ENCODE measurements at regions not wholly inside any gene's neighbourhood (a gene's known extent, or its start where the extent isn't known, plus 50 kb on each side); places are given as distances from the start of the nearest gene placed in this dataset.

DNA sequence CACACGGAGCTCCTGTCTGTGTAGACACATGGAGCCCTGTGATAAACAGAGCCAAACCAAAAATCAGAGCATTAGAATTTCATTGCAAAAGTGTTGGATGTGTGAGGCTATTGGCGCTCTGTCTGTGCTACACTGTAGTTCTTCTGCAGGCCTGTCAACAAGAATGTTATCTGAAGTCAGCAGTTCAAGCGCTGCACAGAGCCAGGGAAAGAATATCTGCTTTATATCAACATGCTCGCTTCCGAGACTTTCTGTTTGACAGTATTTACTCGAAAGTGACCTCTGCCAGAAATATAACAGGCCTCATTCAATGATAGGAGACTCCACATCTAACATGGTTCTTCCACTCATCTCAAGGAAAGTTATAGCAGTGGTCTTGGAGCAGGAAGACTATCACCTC, 118.3 kb downstream of the CCER1 start:
- no peak overlapping the region for H3K27ac ChIP-seq (ENCODE audit: insufficient read depth, low read length)
- peak in 1 of 2 donors; percentile 11 for DNase-seq (ENCODE audit: low read depth in 2 of 2)
- H3K4me3 ChIP-seq (replicated peaks in 1 of 4; ENCODE audit: control extremely low read depth in 1 of 4, insufficient read depth in 1 of 4, low read depth in 3 of 4, low read length in 4 of 4): no peak overlapping the region
- no peaks in the 10 kb centered on the region for H3K9me3 ChIP-seq (ENCODE audit: control insufficient read depth, insufficient read depth, low read depth, low read length)
- H3K9ac ChIP-seq (ENCODE audit: insufficient read depth, low read length): no peak overlapping the region
- H3K4me1 ChIP-seq (ENCODE audit: control insufficient read depth, extremely low read depth, insufficient read depth, low read length): no peaks in the 10 kb centered on the region
- H3K36me3 ChIP-seq (ENCODE audit: control insufficient read depth, insufficient read depth, low read length): no peaks in the 10 kb centered on the region
- no peaks in the 10 kb centered on the region for H4K20me1 ChIP-seq (ENCODE audit: control insufficient read depth, extremely low read depth, insufficient read depth, low read length)
- H3K4me2 ChIP-seq (ENCODE audit: extremely low read depth, insufficient read depth, low read length): no peak overlapping the region
- H3K27me3 ChIP-seq (ENCODE audit: control insufficient read depth, insufficient read depth, low read length): no peaks in the 10 kb centered on the region
- TF ChIP-seq EZH2 (IDR thresholded peaks at IDR 0.05; ENCODE audit: low read length, missing control alignments): no peak
- TF ChIP-seq, protein P1, sequence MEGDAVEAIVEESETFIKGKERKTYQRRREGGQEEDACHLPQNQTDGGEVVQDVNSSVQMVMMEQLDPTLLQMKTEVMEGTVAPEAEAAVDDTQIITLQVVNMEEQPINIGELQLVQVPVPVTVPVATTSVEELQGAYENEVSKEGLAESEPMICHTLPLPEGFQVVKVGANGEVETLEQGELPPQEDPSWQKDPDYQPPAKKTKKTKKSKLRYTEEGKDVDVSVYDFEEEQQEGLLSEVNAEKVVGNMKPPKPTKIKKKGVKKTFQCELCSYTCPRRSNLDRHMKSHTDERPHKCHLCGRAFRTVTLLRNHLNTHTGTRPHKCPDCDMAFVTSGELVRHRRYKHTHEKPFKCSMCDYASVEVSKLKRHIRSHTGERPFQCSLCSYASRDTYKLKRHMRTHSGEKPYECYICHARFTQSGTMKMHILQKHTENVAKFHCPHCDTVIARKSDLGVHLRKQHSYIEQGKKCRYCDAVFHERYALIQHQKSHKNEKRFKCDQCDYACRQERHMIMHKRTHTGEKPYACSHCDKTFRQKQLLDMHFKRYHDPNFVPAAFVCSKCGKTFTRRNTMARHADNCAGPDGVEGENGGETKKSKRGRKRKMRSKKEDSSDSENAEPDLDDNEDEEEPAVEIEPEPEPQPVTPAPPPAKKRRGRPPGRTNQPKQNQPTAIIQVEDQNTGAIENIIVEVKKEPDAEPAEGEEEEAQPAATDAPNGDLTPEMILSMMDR (conservative IDR thresholded peaks at IDR 0.05 in 1 of 2, IDR thresholded peaks at IDR 0.05 in 1 of 2; ENCODE audit: low read depth in 1 of 2, low read length in 2 of 2): no peak
- no peaks in the 10 kb centered on the region for H3K79me2 ChIP-seq (ENCODE audit: control insufficient read depth, insufficient read depth, low read length)
- H2AFZ ChIP-seq (ENCODE audit: low read length): peak overlapping the region; percentile 75

DNA sequence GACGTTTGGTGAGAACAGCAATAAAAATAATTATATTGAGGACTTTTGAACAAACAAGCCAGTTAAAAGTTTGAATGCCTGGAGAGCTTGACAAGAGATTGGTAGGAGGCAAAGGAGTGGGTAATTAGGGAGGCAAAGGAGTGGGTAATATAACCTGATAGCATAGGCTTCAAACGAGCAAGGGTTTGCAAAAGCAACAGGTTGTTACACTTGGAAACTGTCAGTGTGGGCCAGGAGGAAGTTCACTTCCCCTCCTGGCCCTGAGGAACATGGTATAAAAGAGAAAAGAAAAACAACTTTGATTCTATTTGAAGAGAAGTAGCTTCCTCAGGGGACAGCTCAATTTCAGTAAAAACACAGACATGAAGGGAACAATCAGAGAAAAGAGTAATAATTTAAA, 121.7 kb downstream of the CCER1 start:
- TF ChIP-seq, protein P1 (conservative IDR thresholded peaks at IDR 0.05 in 1 of 2, IDR thresholded peaks at IDR 0.05 in 1 of 2; ENCODE audit: low read depth in 1 of 2, low read length in 2 of 2): no peak
- TF ChIP-seq EZH2 (IDR thresholded peaks at IDR 0.05; ENCODE audit: low read length, missing control alignments): no peak
- DNase-seq (ENCODE audit: low read depth in 2 of 2): no peak
- Histone ChIP-seq H3K79me2 (ENCODE audit: control insufficient read depth, insufficient read depth, low read length) (no peaks in the 10 kb centered on the region), H3K4me1 (ENCODE audit: control insufficient read depth, extremely low read depth, insufficient read depth, low read length) (no peaks in the 10 kb centered on the region), H3K9ac (ENCODE audit: insufficient read depth, low read length) (no peak overlapping the region), H3K4me2 (ENCODE audit: extremely low read depth, insufficient read depth, low read length) (no peak overlapping the region), H3K36me3 (ENCODE audit: control insufficient read depth, insufficient read depth, low read length) (no peaks in the 10 kb centered on the region), H3K27me3 (ENCODE audit: control insufficient read depth, insufficient read depth, low read length) (no peaks in the 10 kb centered on the region), H2AFZ (ENCODE audit: low read length) (no peak overlapping the region), H3K27ac (ENCODE audit: insufficient read depth, low read length) (no peak overlapping the region), H3K4me3 (replicated peaks in 1 of 4; ENCODE audit: control extremely low read depth in 1 of 4, insufficient read depth in 1 of 4, low read depth in 3 of 4, low read length in 4 of 4) (no peak overlapping the region), H3K9me3 (ENCODE audit: control insufficient read depth, insufficient read depth, low read depth, low read length) (no peaks in the 10 kb centered on the region), H4K20me1 (ENCODE audit: control insufficient read depth, extremely low read depth, insufficient read depth, low read length) (no peaks in the 10 kb centered on the region)

DNA sequence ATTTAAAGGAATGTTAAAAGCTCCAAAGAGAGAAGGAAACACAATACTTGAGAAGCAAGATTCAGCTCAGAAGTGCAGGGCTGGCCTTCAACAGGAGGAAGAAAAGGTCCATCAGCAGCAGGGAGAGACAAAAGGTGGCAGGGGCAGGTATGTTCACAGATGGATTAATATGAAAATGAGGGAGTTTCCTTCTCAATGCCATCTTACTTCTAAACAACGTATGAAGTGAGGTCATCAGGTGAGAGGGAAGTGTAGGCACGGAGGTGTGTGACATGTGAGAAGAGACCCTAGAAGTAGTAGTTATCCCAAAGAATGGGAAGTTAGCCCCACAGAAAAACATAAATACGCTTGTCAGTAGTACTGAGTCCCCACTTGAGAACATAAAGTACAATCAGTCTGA, 122.5 kb downstream of the CCER1 start:
- H3K4me3 ChIP-seq (replicated peaks in 1 of 4; ENCODE audit: control extremely low read depth in 1 of 4, insufficient read depth in 1 of 4, low read depth in 3 of 4, low read length in 4 of 4): no peak overlapping the region
- no peak overlapping the region for H3K4me2 ChIP-seq (ENCODE audit: extremely low read depth, insufficient read depth, low read length)
- no peaks in the 10 kb centered on the region for H3K27me3 ChIP-seq (ENCODE audit: control insufficient read depth, insufficient read depth, low read length)
- TF ChIP-seq, protein P1 (conservative IDR thresholded peaks at IDR 0.05 in 1 of 2, IDR thresholded peaks at IDR 0.05 in 1 of 2; ENCODE audit: low read depth in 1 of 2, low read length in 2 of 2): no peak
- no peak for TF ChIP-seq EZH2 (IDR thresholded peaks at IDR 0.05; ENCODE audit: low read length, missing control alignments)
- no peak for DNase-seq (ENCODE audit: low read depth in 2 of 2)
- no peak overlapping the region for H2AFZ ChIP-seq (ENCODE audit: low read length)
- no peaks in the 10 kb centered on the region for H3K79me2 ChIP-seq (ENCODE audit: control insufficient read depth, insufficient read depth, low read length)
- H3K9me3 ChIP-seq (ENCODE audit: control insufficient read depth, insufficient read depth, low read depth, low read length): no peaks in the 10 kb centered on the region
- H4K20me1 ChIP-seq (ENCODE audit: control insufficient read depth, extremely low read depth, insufficient read depth, low read length): no peaks in the 10 kb centered on the region
- H3K27ac ChIP-seq (ENCODE audit: insufficient read depth, low read length): no peak overlapping the region
- no peak overlapping the region for H3K9ac ChIP-seq (ENCODE audit: insufficient read depth, low read length)
- H3K36me3 ChIP-seq (ENCODE audit: control insufficient read depth, insufficient read depth, low read length): no peaks in the 10 kb centered on the region
- no peaks in the 10 kb centered on the region for H3K4me1 ChIP-seq (ENCODE audit: control insufficient read depth, extremely low read depth, insufficient read depth, low read length)
